WTC11 (cell line): ENCODE measurements at regions not wholly inside any gene's neighbourhood (a gene's known extent, or its start where the extent isn't known, plus 50 kb on each side); places are given as distances from the start of the nearest gene placed in this dataset.

Source experiments
- ATAC-seq: fragments of 200-7000 bp; cut with Tn5 transposase; 2 replicates; pipeline ENCODE4 v1.10.0; 2021; ENCODE audit warnings: mild to moderate bottlenecking, moderate library complexity
- CTCF ChIA-PET: fragments of 300-600 bp; sonication (Branson Sonifier 250); formaldehyde crosslinking; loops from one replicate; lab custom pipeline; 2021; ENCODE audit warnings: antibody characterized with exemption; lab: Charles Lee
- POLR2A ChIA-PET: fragments of 350-600 bp; sonication (Branson Sonifier 250); formaldehyde crosslinking; loops from one replicate; lab custom pipeline; 2021; ENCODE audit warnings: antibody characterized with exemption; lab: Charles Lee
- DNase-seq: peaks from one replicate; pipeline ENCODE4 v3.0.0; 2021; ENCODE audit warnings: low spot score
- H3K27ac Mint-ChIP-seq: 2 replicates; pipeline ENCODE4 v1.8.0; 2021; ENCODE audit warnings: mixed read lengths
- H3K27me3 Mint-ChIP-seq: 2 replicates; pipeline ENCODE4 v1.8.0; 2021; ENCODE audit warnings: low read depth, mild to moderate bottlenecking, moderate library complexity, mixed read lengths
- H3K36me3 Mint-ChIP-seq: 2 replicates; pipeline ENCODE4 v1.8.0; 2021; ENCODE audit warnings: mixed read lengths
- H3K4me1 Mint-ChIP-seq: 2 replicates; pipeline ENCODE4 v1.8.0; 2022; ENCODE audit warnings: mixed read lengths
- H3K4me3 Mint-ChIP-seq: 2 replicates; pipeline ENCODE4 v1.8.0; 2021; ENCODE audit warnings: mild to moderate bottlenecking, moderate library complexity, mixed read lengths
- H3K9me3 Mint-ChIP-seq: 2 replicates; pipeline ENCODE4 v1.8.0; 2021; ENCODE audit warnings: mixed read lengths
- ETV6 ChIP-seq: sonication (generic); formaldehyde crosslinking; IDR thresholded peaks from 2 replicates; pipeline ENCODE4 v1.8.1; 2022; ENCODE audit warnings: mild to moderate bottlenecking, missing genetic modification reagents
- FOXJ3 ChIP-seq: sonication (generic); formaldehyde crosslinking; IDR thresholded peaks from 2 replicates; pipeline ENCODE4 v1.9.0; 2021; ENCODE audit warnings: missing genetic modification reagents, mild to moderate bottlenecking, borderline replicate concordance
- GABPB1 ChIP-seq: sonication (generic); formaldehyde crosslinking; IDR thresholded peaks from 2 replicates; pipeline ENCODE4 v1.8.1; 2023; ENCODE audit warnings: mild to moderate bottlenecking, missing genetic modification reagents
- NR1H2 ChIP-seq: sonication (generic); formaldehyde crosslinking; IDR thresholded peaks from 2 replicates; pipeline ENCODE4 v1.9.0; 2021; ENCODE audit warnings: mild to moderate bottlenecking, moderate library complexity, missing genetic modification reagents
- SMAD3 ChIP-seq: sonication (generic); formaldehyde crosslinking; IDR thresholded peaks from 2 replicates; pipeline ENCODE4 v1.8.0; 2022; ENCODE audit warnings: missing genetic modification reagents, mild to moderate bottlenecking, borderline replicate concordance
- SOX15 ChIP-seq: fragments of 250-450 bp; sonication (Bioruptor Pico); IDR thresholded peaks from 2 replicates; pipeline ENCODE4 v1.9.0; 2021; ENCODE audit warnings: mild to moderate bottlenecking
- TCF7 ChIP-seq: sonication (generic); formaldehyde crosslinking; IDR thresholded peaks from 2 replicates; pipeline ENCODE4 v1.8.0; 2022; ENCODE audit warnings: mild to moderate bottlenecking, low read depth, missing genetic modification reagents, moderate library complexity
- ZNF317 ChIP-seq: sonication (generic); formaldehyde crosslinking; IDR thresholded peaks from 2 replicates; pipeline ENCODE4 v1.8.1; 2023; ENCODE audit warnings: low read depth, mild to moderate bottlenecking, moderate library complexity, missing genetic modification reagents, borderline replicate concordance
- ZNF416 ChIP-seq: fragments of 250-450 bp; sonication (Bioruptor Pico); IDR thresholded peaks from 2 replicates; pipeline ENCODE4 v1.9.0; 2021; ENCODE audit warnings: mild to moderate bottlenecking, inconsistent platforms
- TF ChIP-seq, protein P1 (sequence below): sonication (generic); formaldehyde crosslinking; IDR thresholded peaks from 2 replicates; pipeline ENCODE4 v1.8.0; 2022; ENCODE audit warnings: mild to moderate bottlenecking, missing genetic modification reagents
- TF ChIP-seq, protein P2 (sequence below): fragments of 250-450 bp; sonication (Bioruptor Pico); IDR thresholded peaks from 2 replicates; pipeline ENCODE4 v1.9.0; 2021; ENCODE audit warnings: mild to moderate bottlenecking, borderline replicate concordance
- TF ChIP-seq, protein P3 (sequence below): sonication (generic); formaldehyde crosslinking; IDR thresholded peaks from 2 replicates; pipeline ENCODE4 v1.8.0; 2023; ENCODE audit warnings: missing genetic modification reagents, mild to moderate bottlenecking, borderline replicate concordance
- TF ChIP-seq, protein P4 (sequence below): fragments of 200-600 bp; IDR thresholded peaks from 2 replicates; pipeline ENCODE4 v1.8.0; 2022; ENCODE audit warnings: antibody characterized with exemption
- TF ChIP-seq, protein P5 (sequence below): sonication (generic); formaldehyde crosslinking; conservative IDR thresholded peaks from 2 replicates; pipeline ENCODE4 v1.8.1; 2023; ENCODE audit warnings: mild to moderate bottlenecking, low read depth, missing genetic modification reagents, moderate library complexity
- TF ChIP-seq, protein P6 (sequence below): fragments of 250-450 bp; sonication (Bioruptor Pico); IDR thresholded peaks from 2 replicates; pipeline ENCODE4 v2.1.2; 2022; ENCODE audit warnings: mild to moderate bottlenecking, moderate library complexity
- TF ChIP-seq, protein P7 (sequence below): fragments of 250-450 bp; sonication (Bioruptor Pico); IDR thresholded peaks from 2 replicates; pipeline ENCODE4 v1.9.0; 2021; ENCODE audit warnings: mild to moderate bottlenecking
- TF ChIP-seq, protein P8 (sequence below): sonication (generic); formaldehyde crosslinking; IDR thresholded peaks from 2 replicates; pipeline ENCODE4 v1.8.1; 2022; ENCODE audit warnings: low read depth, mild to moderate bottlenecking, moderate library complexity, missing genetic modification reagents, borderline replicate concordance

DNA sequence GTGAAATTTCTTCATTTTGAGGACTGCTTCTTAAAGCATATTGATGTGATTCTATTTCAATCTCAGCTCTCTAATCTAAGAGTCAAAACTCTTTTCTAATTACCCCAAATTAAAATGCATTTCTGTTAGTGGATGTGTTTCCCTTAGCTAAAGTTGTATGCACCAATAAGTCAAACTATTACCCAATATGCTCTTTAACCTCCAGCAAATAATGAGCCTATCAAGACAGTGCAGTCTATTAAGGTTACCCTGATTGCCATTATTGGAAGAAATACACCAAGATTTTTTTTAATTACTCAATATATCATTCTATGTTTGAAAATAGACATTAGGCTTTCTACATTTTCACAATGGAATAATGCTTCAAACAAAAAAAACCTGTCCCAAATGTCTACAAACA, 310.0 kb downstream of the BTG1 start (continued):
- TF ChIP-seq, protein P1, sequence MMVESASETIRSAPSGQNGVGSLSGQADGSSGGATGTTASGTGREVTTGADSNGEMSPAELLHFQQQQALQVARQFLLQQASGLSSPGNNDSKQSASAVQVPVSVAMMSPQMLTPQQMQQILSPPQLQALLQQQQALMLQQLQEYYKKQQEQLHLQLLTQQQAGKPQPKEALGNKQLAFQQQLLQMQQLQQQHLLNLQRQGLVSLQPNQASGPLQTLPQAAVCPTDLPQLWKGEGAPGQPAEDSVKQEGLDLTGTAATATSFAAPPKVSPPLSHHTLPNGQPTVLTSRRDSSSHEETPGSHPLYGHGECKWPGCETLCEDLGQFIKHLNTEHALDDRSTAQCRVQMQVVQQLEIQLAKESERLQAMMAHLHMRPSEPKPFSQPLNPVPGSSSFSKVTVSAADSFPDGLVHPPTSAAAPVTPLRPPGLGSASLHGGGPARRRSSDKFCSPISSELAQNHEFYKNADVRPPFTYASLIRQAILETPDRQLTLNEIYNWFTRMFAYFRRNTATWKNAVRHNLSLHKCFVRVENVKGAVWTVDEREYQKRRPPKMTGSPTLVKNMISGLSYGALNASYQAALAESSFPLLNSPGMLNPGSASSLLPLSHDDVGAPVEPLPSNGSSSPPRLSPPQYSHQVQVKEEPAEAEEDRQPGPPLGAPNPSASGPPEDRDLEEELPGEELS (CRISPR knock-in tag), result no peak
- TF ChIP-seq ETV6 (no peak), ZNF416 (CRISPR knock-in tag) (no peak), GABPB1 (CRISPR knock-in tag) (no peak)

DNA sequence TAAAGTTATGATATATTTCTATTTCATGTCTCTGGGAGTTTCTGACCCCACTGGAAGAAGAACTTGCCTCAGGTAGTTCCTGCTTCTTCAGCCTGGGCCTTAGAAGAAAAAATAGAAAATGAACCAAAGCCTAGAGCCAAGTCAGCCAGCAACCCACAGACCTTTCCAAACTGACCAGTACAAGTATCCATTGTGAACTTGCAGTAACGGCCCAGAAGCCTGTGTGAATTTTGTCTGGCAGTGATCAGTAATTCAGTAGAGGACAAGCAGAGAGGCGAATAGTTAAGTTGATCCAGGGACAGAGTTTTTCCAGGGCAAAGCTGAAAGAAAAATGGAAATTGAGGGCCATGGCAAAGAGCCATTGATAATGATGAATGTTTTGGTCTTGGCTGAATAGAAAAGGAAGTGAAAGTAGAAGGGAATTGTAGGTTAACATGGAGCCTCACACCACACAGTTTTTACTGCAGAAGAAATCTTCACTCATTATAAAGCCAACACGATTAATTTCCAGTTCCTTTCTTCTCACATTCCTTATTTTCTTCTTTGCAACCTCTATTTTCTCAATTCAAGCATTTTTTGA, 311.8 kb downstream of the BTG1 start:
- ChIA-PET POLR2A (no interaction called here), CTCF (no interaction called here)
- Mint-ChIP-seq H3K27ac (no peak overlapping the region), H3K4me3 (no peak overlapping the region), H3K9me3 (peaks cover 4% of the 10 kb centered on the region), H3K27me3 (no peaks in the 10 kb centered on the region), H3K36me3 (no peaks in the 10 kb centered on the region), H3K4me1 (no peaks in the 10 kb centered on the region)
- ATAC-seq, result no peak
- DNase-seq, result no peak
- TF ChIP-seq, protein P2, sequence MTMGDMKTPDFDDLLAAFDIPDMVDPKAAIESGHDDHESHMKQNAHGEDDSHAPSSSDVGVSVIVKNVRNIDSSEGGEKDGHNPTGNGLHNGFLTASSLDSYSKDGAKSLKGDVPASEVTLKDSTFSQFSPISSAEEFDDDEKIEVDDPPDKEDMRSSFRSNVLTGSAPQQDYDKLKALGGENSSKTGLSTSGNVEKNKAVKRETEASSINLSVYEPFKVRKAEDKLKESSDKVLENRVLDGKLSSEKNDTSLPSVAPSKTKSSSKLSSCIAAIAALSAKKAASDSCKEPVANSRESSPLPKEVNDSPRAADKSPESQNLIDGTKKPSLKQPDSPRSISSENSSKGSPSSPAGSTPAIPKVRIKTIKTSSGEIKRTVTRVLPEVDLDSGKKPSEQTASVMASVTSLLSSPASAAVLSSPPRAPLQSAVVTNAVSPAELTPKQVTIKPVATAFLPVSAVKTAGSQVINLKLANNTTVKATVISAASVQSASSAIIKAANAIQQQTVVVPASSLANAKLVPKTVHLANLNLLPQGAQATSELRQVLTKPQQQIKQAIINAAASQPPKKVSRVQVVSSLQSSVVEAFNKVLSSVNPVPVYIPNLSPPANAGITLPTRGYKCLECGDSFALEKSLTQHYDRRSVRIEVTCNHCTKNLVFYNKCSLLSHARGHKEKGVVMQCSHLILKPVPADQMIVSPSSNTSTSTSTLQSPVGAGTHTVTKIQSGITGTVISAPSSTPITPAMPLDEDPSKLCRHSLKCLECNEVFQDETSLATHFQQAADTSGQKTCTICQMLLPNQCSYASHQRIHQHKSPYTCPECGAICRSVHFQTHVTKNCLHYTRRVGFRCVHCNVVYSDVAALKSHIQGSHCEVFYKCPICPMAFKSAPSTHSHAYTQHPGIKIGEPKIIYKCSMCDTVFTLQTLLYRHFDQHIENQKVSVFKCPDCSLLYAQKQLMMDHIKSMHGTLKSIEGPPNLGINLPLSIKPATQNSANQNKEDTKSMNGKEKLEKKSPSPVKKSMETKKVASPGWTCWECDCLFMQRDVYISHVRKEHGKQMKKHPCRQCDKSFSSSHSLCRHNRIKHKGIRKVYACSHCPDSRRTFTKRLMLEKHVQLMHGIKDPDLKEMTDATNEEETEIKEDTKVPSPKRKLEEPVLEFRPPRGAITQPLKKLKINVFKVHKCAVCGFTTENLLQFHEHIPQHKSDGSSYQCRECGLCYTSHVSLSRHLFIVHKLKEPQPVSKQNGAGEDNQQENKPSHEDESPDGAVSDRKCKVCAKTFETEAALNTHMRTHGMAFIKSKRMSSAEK, result no peak
- TF ChIP-seq ZNF317 (CRISPR knock-in tag) (no peak), NR1H2 (CRISPR knock-in tag) (no peak), FOXJ3 (CRISPR knock-in tag) (no peak), SMAD3 (no peak), SOX15 (CRISPR knock-in tag) (no peak), TCF7 (CRISPR knock-in tag) (no peak)
- TF ChIP-seq, protein P3, sequence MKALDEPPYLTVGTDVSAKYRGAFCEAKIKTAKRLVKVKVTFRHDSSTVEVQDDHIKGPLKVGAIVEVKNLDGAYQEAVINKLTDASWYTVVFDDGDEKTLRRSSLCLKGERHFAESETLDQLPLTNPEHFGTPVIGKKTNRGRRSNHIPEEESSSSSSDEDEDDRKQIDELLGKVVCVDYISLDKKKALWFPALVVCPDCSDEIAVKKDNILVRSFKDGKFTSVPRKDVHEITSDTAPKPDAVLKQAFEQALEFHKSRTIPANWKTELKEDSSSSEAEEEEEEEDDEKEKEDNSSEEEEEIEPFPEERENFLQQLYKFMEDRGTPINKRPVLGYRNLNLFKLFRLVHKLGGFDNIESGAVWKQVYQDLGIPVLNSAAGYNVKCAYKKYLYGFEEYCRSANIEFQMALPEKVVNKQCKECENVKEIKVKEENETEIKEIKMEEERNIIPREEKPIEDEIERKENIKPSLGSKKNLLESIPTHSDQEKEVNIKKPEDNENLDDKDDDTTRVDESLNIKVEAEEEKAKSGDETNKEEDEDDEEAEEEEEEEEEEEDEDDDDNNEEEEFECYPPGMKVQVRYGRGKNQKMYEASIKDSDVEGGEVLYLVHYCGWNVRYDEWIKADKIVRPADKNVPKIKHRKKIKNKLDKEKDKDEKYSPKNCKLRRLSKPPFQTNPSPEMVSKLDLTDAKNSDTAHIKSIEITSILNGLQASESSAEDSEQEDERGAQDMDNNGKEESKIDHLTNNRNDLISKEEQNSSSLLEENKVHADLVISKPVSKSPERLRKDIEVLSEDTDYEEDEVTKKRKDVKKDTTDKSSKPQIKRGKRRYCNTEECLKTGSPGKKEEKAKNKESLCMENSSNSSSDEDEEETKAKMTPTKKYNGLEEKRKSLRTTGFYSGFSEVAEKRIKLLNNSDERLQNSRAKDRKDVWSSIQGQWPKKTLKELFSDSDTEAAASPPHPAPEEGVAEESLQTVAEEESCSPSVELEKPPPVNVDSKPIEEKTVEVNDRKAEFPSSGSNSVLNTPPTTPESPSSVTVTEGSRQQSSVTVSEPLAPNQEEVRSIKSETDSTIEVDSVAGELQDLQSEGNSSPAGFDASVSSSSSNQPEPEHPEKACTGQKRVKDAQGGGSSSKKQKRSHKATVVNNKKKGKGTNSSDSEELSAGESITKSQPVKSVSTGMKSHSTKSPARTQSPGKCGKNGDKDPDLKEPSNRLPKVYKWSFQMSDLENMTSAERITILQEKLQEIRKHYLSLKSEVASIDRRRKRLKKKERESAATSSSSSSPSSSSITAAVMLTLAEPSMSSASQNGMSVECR (CRISPR knock-in tag), result no peak
- TF ChIP-seq, protein P4, sequence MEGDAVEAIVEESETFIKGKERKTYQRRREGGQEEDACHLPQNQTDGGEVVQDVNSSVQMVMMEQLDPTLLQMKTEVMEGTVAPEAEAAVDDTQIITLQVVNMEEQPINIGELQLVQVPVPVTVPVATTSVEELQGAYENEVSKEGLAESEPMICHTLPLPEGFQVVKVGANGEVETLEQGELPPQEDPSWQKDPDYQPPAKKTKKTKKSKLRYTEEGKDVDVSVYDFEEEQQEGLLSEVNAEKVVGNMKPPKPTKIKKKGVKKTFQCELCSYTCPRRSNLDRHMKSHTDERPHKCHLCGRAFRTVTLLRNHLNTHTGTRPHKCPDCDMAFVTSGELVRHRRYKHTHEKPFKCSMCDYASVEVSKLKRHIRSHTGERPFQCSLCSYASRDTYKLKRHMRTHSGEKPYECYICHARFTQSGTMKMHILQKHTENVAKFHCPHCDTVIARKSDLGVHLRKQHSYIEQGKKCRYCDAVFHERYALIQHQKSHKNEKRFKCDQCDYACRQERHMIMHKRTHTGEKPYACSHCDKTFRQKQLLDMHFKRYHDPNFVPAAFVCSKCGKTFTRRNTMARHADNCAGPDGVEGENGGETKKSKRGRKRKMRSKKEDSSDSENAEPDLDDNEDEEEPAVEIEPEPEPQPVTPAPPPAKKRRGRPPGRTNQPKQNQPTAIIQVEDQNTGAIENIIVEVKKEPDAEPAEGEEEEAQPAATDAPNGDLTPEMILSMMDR, result no peak
- TF ChIP-seq, protein P5, sequence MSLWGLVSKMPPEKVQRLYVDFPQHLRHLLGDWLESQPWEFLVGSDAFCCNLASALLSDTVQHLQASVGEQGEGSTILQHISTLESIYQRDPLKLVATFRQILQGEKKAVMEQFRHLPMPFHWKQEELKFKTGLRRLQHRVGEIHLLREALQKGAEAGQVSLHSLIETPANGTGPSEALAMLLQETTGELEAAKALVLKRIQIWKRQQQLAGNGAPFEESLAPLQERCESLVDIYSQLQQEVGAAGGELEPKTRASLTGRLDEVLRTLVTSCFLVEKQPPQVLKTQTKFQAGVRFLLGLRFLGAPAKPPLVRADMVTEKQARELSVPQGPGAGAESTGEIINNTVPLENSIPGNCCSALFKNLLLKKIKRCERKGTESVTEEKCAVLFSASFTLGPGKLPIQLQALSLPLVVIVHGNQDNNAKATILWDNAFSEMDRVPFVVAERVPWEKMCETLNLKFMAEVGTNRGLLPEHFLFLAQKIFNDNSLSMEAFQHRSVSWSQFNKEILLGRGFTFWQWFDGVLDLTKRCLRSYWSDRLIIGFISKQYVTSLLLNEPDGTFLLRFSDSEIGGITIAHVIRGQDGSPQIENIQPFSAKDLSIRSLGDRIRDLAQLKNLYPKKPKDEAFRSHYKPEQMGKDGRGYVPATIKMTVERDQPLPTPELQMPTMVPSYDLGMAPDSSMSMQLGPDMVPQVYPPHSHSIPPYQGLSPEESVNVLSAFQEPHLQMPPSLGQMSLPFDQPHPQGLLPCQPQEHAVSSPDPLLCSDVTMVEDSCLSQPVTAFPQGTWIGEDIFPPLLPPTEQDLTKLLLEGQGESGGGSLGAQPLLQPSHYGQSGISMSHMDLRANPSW (CRISPR knock-in tag), result no peak
- TF ChIP-seq, protein P6, sequence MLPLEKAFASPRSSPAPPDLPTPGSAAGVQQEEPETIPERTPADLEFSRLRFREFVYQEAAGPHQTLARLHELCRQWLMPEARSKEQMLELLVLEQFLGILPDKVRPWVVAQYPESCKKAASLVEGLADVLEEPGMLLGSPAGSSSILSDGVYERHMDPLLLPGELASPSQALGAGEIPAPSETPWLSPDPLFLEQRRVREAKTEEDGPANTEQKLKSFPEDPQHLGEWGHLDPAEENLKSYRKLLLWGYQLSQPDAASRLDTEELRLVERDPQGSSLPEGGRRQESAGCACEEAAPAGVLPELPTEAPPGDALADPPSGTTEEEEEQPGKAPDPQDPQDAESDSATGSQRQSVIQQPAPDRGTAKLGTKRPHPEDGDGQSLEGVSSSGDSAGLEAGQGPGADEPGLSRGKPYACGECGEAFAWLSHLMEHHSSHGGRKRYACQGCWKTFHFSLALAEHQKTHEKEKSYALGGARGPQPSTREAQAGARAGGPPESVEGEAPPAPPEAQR (CRISPR knock-in tag), result no peak
- TF ChIP-seq, protein P7, sequence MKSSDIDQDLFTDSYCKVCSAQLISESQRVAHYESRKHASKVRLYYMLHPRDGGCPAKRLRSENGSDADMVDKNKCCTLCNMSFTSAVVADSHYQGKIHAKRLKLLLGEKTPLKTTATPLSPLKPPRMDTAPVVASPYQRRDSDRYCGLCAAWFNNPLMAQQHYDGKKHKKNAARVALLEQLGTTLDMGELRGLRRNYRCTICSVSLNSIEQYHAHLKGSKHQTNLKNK, result no peak
- TF ChIP-seq, protein P8, sequence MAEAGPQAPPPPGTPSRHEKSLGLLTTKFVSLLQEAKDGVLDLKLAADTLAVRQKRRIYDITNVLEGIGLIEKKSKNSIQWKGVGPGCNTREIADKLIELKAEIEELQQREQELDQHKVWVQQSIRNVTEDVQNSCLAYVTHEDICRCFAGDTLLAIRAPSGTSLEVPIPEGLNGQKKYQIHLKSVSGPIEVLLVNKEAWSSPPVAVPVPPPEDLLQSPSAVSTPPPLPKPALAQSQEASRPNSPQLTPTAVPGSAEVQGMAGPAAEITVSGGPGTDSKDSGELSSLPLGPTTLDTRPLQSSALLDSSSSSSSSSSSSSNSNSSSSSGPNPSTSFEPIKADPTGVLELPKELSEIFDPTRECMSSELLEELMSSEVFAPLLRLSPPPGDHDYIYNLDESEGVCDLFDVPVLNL (CRISPR knock-in tag), result no peak
